NCI-H1092 (cell line): ENCODE measurements at regions not wholly inside any gene's neighbourhood (a gene's known extent, or its start where the extent isn't known, plus 50 kb on each side); places are given as distances from the start of the nearest gene placed in this dataset.

Source experiments
- DNase-seq: peaks from one replicate; lab custom pipeline; 2025; lab: John Stamatoyannopoulos, UW

DNA sequence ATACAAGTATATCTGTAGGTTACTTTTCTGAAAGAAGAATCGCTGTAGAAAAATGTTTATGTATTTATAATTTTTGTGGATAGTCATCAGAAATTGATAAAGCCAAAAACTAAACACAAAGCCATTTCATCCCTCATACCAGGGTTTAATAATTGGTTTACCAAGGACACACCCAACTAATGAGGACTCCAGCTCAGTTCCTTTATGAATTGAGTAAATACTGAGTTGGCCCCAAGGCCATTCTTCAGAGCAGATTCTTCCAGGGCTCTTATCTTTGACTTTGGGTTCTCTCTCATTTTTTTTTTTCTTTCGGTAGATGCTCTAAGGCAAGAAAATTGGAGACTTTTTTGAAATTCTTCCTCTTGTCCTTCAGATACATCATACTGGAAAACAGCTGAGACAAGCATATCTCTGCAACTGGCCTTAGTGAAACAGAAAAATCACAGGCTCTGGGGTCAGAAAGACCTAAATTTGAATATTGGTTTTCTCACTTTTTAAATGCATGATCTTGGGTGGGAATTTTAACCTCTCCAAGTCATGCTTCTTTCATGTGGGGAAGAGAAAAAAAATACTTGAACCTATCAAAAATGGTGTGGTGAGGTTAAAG lies 401.8 kb downstream of the ARHGEF28 start:
- DNase-seq = no peak

DNA sequence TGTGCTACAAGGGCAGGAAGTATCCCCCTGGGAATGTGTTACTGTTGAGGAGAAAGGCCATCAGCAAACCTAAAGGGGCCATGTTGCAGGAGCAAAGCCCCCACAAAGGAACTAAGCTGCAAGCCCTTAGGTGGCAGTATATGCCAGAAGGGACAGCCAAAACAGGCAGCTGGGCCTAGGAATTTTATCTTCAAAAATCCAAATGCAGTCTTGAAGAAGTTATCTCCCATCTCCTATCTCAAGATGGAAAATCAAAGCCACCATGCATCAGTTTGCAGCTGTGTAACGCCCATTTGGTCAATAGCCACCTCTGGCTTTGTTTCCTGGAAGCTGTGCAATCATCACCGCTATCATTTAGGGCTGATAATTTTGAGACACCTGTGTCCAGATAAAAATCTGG lies 400.3 kb downstream of the ARHGEF28 start:
- DNase-seq = no peak

DNA sequence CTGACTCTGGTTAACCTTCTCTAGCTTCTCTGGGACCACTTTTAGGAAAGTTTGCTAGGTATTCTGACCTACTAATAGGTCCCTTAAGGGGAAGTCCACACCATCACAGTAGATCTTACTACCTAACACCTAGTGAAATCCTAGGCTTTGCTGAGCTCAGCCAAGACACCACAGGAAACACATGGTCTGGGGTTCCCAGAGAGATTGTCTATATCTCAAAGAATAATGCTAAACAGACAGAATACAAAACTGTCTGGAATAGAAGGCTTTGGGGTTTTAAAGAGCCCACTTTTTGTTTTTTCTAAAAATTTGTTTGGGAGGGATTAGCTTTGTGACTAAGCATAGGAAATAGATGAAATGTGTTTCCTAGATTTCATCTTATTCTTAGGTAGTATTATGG lies 395.1 kb downstream of the ARHGEF28 start:
- DNase-seq = no peak

DNA sequence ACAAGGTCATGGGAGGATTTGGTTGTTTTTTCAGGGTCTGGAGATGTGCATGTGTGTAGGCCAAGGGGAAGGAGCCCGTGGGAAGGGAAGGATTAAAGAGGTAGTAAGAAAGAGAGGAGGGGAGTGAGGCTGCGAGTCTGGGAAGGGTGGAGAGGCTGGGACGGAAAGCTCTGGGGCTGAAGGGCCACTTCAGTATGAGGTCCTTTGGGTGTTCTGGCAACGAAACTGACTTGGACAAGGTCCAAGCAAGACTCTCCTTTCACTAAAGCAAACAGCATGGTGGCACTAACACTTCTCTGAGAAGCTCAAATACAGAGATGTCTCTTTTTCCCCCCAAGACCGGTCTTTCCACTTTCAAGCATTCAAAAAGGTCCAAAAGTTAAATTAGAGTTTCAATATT lies 394.5 kb downstream of the ARHGEF28 start:
- peak; percentile 73 for DNase-seq

DNA sequence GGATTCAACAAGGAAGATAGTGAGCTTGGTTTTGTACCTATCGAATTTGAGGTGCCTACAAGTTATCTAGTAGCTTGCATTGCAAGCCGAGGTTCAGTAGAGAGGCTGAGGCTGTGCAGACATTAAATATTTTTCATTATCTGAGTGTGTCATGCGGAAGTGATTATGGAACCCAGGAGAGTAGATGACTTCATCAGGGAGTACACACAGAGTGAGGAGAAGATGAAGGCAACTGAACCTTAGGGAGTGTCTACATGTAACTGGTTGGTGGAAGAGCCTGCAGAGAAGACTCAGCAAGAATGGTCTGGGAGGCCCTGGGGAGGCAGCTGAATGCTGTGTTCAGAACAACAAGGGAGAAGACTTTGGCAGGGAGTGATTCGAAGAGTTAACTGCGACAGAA lies 393.9 kb downstream of the ARHGEF28 start:
- no peak for DNase-seq

DNA sequence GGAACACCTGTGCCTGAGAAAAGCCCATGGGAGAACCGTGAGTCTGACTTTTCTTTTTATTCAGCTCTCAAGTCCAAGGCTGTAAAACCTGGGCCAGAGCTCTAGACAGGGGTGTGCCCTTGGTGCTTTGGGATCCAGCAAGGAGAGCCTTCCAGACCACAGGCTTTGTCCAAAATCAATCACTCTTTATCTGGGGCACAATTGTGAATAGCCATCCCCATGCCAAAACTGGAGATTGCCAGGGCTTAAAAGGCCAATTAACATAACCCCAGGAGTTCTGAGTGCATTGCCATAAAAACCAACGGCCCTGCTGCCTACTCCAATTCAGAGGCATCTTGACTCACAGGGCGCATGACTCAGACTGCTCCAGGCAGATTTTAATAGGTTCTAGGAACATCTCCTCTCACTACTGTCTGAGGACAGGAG lies 391.8 kb downstream of the ARHGEF28 start:
- DNase-seq = peak; percentile 81

DNA sequence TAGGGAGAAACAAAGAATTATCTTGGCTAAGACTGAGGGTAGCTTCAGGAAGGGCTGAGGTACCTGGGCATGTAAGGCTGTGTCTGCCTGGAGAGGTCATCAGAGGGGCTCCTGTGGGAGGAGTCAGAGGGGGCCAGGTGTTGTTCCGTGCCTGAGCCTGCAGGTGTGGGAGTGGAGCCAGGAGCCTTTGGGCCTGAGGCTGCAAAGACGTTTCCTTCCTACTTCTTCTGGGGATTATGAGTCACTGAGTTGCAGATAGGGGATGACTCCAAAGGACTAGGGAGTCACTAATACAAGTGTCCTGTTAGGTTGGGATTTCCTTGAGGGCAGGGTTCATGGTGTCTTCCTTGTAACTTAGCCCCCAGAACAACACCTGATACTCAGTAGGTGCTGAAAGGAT lies 391.1 kb downstream of the ARHGEF28 start:
- no peak for DNase-seq

DNA sequence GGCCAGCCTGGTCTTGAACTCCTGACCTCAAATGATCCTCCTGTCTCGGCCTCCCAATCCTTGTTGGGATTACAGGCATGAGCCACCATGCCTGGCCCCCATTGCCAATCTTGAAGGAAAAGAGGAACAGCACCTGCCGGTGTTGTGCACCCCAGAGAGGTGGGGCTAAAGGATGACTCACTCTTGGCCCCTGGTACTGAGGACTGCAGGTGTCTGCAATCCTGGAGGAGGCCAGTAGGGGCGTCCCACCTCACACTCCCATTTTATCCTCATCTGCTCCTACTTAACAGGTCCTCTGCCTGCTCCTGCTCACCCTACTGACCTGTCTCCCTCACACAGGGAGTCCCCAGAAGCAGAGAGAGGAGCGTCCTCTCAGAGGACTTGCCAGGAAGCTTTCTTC lies 390.4 kb downstream of the ARHGEF28 start:
- no peak for DNase-seq

DNA sequence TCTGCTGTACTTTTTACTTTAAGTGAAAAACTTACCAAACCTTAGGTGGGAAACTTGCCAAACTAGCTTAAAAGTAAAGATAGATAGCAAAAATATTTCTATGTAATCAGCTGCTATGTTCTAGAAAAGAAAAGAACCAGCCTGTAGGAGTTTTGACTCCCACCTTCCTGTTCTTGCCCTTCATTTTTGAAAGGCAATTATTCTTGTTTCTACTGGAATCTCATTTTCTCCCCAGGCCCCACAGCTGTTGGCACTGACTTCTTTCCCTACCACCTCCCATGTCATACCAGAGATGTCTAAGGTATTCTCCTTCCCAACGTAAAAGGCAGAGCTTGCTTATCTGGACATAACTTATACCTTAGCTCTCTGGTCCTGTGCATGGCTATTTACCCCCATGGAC lies 389.7 kb downstream of the ARHGEF28 start:
- no peak for DNase-seq

DNA sequence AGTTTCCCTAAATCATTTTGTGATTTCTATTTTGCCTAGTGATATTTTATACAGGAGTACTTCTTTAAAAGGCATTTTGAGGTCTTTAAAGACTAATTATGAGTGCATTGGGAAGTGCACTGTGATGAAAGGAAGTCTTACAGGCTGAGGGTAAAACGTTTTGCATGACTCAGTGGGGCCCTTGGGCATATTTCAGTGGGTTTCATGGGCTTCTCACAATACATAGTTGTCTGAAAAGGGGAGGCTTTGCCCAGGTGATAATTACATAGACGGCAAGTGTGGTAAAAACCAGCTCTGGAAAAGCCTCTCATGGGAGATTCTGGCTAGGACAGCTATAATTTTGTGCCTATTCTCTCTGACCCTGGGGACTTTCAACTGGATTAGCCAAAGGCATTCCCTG lies 387.2 kb downstream of the ARHGEF28 start:
- no peak for DNase-seq

DNA sequence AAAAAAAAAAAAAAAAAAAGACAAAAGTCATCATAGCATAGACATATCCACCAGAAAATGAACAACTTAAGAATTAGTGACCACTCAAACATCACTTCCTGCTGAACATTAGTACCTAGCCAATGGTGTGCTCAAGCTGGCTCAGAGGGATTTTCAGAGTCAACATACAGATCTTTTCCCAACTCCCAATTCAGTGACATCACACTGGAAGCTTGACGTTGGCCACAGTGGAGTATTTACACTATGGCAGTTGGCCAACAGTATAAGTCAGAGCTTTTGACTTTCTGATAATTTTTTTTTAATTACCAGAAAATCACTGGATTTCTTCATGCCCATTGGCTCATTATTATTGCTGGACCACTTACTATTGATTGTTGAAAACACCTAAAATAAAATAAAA lies 383.5 kb downstream of the ARHGEF28 start:
- no peak for DNase-seq

DNA sequence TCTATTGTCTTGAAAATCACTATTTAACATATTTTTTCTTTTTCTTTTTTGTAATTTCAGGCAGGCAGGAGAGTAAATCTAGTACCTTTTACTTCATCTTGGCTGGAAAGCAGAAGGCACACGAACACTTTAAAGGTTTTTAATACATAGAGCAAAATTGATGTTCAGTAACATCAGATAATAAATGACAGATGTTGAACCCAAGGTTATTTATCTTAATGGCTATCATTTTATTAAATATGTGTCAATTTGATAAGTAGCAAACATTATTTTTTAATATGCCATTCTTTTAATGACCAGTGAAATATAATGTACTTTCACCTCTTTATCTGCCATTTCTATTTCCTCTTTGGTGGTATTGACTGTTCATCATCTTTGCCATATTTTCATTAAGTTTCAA lies 381.2 kb downstream of the ARHGEF28 start:
- DNase-seq = no peak

DNA sequence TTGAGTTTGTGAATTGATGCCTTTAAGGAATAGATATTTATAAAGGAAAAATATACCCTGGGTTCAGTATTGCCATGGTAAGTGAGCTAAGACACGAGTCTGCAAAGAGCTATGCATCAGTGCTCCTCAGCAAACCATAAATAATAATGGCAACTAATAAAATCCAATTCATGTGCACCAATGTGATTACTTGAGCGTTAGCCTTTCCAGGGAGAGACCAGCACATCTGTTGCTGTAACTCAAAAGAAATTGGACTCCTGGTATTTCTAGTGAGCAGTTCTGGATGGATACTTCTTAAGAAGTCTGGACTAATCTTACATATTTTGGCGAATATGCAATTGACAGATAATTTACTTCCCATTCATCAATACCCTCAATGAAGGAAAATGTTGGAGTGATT lies 373.3 kb downstream of the ARHGEF28 start:
- no peak for DNase-seq

DNA sequence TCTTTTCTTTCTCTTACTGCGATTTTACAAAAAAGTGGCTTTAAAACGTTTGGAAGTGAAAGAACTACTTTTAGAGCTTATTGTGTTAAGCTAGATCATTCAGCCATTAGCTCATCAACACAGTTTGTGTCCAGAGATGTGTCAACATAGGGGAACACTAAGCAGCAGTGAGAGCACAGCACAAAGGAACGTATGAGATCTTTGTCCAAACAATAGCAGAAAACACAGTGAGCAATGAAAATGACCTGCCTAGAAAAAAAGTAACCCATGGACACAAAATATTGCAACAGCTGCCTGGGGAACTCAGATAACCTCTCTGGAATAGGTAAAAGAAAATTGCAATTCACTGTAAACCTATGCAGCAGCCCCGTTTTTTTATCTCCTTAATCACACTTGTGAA lies 372.5 kb downstream of the ARHGEF28 start:
- no peak for DNase-seq

DNA sequence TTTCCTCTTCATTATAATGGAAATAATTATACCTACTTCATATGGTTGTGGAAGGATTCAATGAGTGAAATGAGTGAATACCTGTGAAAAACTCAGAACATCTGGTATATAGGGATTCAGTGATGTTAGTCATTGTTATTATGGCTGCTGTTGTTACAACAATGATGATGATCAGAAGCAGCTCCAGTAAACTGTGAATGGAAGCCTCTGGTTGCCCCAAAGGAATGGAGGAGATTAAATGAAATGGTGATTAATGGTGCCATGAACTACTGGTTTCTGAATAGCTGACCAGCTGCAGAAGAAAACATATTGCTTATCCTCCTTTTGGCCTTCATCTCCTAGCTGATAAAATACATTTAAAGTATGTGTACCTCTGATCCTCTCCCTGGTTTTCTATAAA lies 372.0 kb downstream of the ARHGEF28 start:
- no peak for DNase-seq

DNA sequence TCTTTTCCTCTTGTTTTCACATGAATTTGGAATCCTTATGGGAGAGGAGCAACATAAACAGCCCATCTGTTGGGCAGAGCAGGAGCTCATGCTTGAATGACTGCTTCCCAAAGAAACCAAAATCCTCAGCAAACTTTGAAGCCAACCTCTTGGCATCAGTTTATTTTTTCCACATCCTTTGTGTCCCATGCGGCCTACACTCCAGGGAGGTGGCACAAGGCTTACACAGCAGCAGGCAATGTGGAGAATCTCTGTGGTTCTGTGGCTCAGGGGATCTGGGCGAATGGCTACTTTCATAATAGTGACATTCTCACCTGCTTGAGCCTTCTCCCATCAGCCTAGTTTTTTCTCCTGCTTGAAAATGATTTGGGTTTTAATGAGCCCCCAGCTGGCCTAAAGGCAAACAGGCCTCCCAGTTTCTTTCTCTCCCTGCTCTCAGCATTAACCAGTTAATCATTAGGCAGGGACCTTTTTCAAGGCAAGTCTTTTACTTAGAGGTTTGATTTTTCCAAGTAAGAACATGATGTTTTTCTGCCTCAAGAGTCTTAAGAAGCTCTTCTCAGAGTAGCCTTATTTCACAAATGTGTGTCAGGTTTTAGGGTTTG lies 370.3 kb downstream of the ARHGEF28 start:
- no peak for DNase-seq

DNA sequence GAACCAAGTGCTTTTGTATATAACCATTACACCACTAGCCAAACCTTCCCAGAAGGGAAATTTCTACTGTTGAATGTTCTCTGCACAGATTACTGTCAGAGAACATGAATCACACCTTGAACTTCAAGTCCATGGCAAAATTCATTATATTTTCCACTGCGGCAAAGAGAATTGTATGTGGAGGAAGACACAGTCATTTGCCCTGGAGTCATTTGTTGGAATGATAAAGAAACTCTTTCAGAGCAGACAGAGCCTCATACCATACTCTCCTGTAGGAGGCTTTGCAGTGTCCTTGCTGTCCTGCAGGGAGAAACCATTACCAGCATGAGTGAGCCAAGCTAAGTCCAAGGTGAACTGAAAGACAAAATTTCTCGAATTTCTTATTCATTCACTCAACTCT lies 369.0 kb downstream of the ARHGEF28 start:
- DNase-seq = no peak
